GM21619 (cell line): ENCODE measurements at regions not wholly inside any gene's neighbourhood (a gene's known extent, or its start where the extent isn't known, plus 50 kb on each side); places are given as distances from the start of the nearest gene placed in this dataset.
"Not testable (repeated sequence)": the region's sequence is repeated elsewhere in the genome, so short reads cannot be mapped to it uniquely, and the experiment has no call there.

Source experiments
- ATAC-seq: cut with Tn5 transposase; IDR thresholded peaks from one replicate; pipeline ENCODE4 v1.9.1; 2021; ENCODE audit not compliant: unreplicated experiment

GRCh38 chr6:6932968-6933367 is 174.8 kb upstream of the RREB1 start:
- no peak for ATAC-seq

- no peak for ATAC-seq
Measured at GRCh38 chr6:6940031-6941025, 167.4 kb upstream of the RREB1 start.

- ATAC-seq, result no peak
Measured at GRCh38 chr6:6941201-6941600, 166.6 kb upstream of the RREB1 start.

- no peak for ATAC-seq
Measured at GRCh38 chr6:6942091-6942490, 165.7 kb upstream of the RREB1 start.

GRCh38 chr6:6942831-6943230 is 164.9 kb upstream of the RREB1 start:
- peak; percentile 58 for ATAC-seq

GRCh38 chr6:6943421-6943820 is 164.3 kb upstream of the RREB1 start:
- no peak for ATAC-seq

GRCh38 chr6:6946206-6947155 is 161.3 kb upstream of the RREB1 start:
- ATAC-seq, result no peak

- no peak for ATAC-seq
Measured at GRCh38 chr6:6950373-6951145, 157.2 kb upstream of the RREB1 start.

- ATAC-seq, result no peak
Measured at GRCh38 chr6:6951355-6951754, 156.4 kb upstream of the RREB1 start.

GRCh38 chr6:6952484-6952883 is 155.3 kb upstream of the RREB1 start:
- no peak for ATAC-seq

- not testable (repeated sequence) for ATAC-seq
Measured at GRCh38 chr6:6952927-6953326, 154.8 kb upstream of the RREB1 start.

- no peak for ATAC-seq
Measured at GRCh38 chr6:6960571-6961251, 147.1 kb upstream of the RREB1 start.

- ATAC-seq, result no peak
Measured at GRCh38 chr6:6962086-6962485, 145.7 kb upstream of the RREB1 start.

GRCh38 chr6:6962699-6963098 is 145.1 kb upstream of the RREB1 start:
- ATAC-seq, result no peak

- not testable (repeated sequence) for ATAC-seq
Measured at GRCh38 chr6:6963390-6963789, 144.4 kb upstream of the RREB1 start.

GRCh38 chr6:6964675-6965074 is 143.1 kb upstream of the RREB1 start:
- no peak for ATAC-seq

GRCh38 chr6:6966127-6966526 is 141.6 kb upstream of the RREB1 start:
- ATAC-seq, result no peak

- no peak for ATAC-seq
Measured at GRCh38 chr6:6966569-6966968, 141.2 kb upstream of the RREB1 start.

GRCh38 chr6:6968357-6968730 is 139.4 kb upstream of the RREB1 start:
- ATAC-seq, result no peak
